Heart right ventricle (tissue), 16 donors: ENCODE measurements at regions not wholly inside any gene's neighbourhood (a gene's known extent, or its start where the extent isn't known, plus 50 kb on each side); places are given as distances from the start of the nearest gene placed in this dataset.

ENCODE experiments used
- ATAC-seq, 8 donors: fragments of 200-7000 bp; cut with Tn5 transposase; one replicate each; pipeline ENCODE4 v1.9.1; 2020; ENCODE audit warnings: mild to moderate bottlenecking in 8 of 8, moderate library complexity in 8 of 8, moderate number of reproducible peaks in 1 of 8
- DNase-seq, 2 donors: peaks; one replicate each; pipeline ENCODE4 v3.0.0-alpha.2; 2020
- H3K27ac ChIP-seq, 10 donors: fragments of 200-600 bp; sonication (generic) in 2 of 10; one replicate each; pipeline versions ENCODE4 v1.5.0 to v1.8.0; 2020 to 2022; ENCODE audit warnings: mild to moderate bottlenecking in 3 of 10
- H3K27me3 ChIP-seq, 7 donors: fragments of 200-600 bp; one replicate each; pipeline ENCODE4 v1.8.0; 2021 to 2022; ENCODE audit warnings: mild to moderate bottlenecking in 2 of 7
- H3K36me3 ChIP-seq, 9 donors: fragments of 200-600 bp; sonication (generic) in 1 of 9; one replicate each; pipeline versions ENCODE4 v1.5.0 to v1.8.0; 2020 to 2022; ENCODE audit warnings: mild to moderate bottlenecking in 2 of 9
- H3K4me1 ChIP-seq, 9 donors: fragments of 200-600 bp; sonication (generic) in 1 of 9; one replicate each; pipeline versions ENCODE4 v1.5.0 to v1.8.0; 2020 to 2022; ENCODE audit warnings: mild to moderate bottlenecking in 4 of 9
- H3K4me3 ChIP-seq, 10 donors: fragments of 200-600 bp; sonication (generic) in 2 of 10; one replicate each; pipeline versions ENCODE4 v1.5.0 to v1.8.0; 2020 to 2022; ENCODE audit warnings: mild to moderate bottlenecking in 7 of 10, moderate library complexity in 2 of 10
- H3K9me3 ChIP-seq, 11 donors: fragments of 200-600 bp in 10 of 11; sonication (generic) in 2 of 11; one replicate each; pipeline versions ENCODE4 v1.5.0 to v1.8.0; 2013 to 2022; ENCODE audit warnings: mild to moderate bottlenecking in 2 of 11, control low read depth in 1 of 11, moderate library complexity in 1 of 11
- CTCF ChIP-seq, 9 donors: fragments of 200-600 bp; sonication (generic) in 2 of 9; IDR thresholded peaks; one replicate each; pipeline versions ENCODE4 v1.5.0 to v1.8.0; 2021 to 2022; ENCODE audit warnings: antibody characterized with exemption in 9 of 9, mild to moderate bottlenecking in 5 of 9, moderate library complexity in 1 of 9
- WGBS, 2 donors: extraction: QIAGEN DNeasy Blood & Tissue Kit; methylation state at CpG; one replicate each; pipeline ENCODE4 v1.1.7; 2013; ENCODE audit warnings: inconsistent platforms in 1 of 2; 5-methylcytosine and 5-hydroxymethylcytosine counted together
- intact Hi-C, 10 donors: fragments of 100-400 bp; cut with DNase I; formaldehyde crosslinking; loops; one replicate each; pipeline versions ENCODE4 v1.11.1 to v1.14.2; 2022
- donor health status: Arrhythmogenic right ventricular cardiomyopathy.
- donor health status: ischemic (EF 13 %, LVEDD 7.1; RV severe dilation, severe dysfunction).
- donor health status: healthy with polysubstance abuse.
- donor health status: DM: no; HTN: yes; CAD: no.
- donor health status: DM: no; HTN: no; CAD: no.
- donor health status: ischemic (EF 25% LVEDD 6.9; RV normal size, moderate dysfunction).
- donor health status: ischemic (EF 25% LVEDD 5.7; RV mildly dilated, moderate dysfunction).
- donor health status: healthy.
- donor health status: DM: yes; HTN: yes; CAD: no.
- donor health status: Ischemic cardiomyopathy.
- donor health status: ischemic (EF 35%, LVEDD 5.7; RV mildly dilated, moderate dysfunction).
- donor health status: nonischemic (EF 11% LVEDD 7.7; RV severe dilation, severe dysfunction).
- donor health status: DM: yes; HTN: yes; CAD: no.
- donor health status: PGD.
- donor health status: ischemic (EF 29% LVEDD 5.4; RV normal size, mild dysfunction).
- donor health status: nonischemic (EF 23%, LVEDD 6.1; RV moderate dilation, normal function).

- H3K4me3 ChIP-seq = no peak overlapping the region
- no peaks in the 10 kb centered on the region for H3K36me3 ChIP-seq
- ATAC-seq (no peak), DNase-seq (no peak)
- H3K27me3 ChIP-seq = no peaks in the 10 kb centered on the region
- intact Hi-C loops = no loop called here
- TF ChIP-seq CTCF (IDR thresholded peaks at IDR 0.05) = no peak
- WGBS, 2 donors = 86 to 89% methylated on average over 8 of the region's 8 CpGs
- H3K4me1 ChIP-seq = no peaks in the 10 kb centered on the region
- no peak overlapping the region for H3K27ac ChIP-seq
- peaks cover 0 to 19% (median 0%) of the 10 kb centered on the region in 11 donors for H3K9me3 ChIP-seq
Measured at GRCh38 chr5:71953866-71954265, 153.4 kb upstream of the MAP1B start.

- Histone ChIP-seq H3K9me3 (peaks cover 0 to 14% (median 0%) of the 10 kb centered on the region in 11 donors), H3K27ac (no peak overlapping the region), H3K4me1 (no peaks in the 10 kb centered on the region), H3K4me3 (no peak overlapping the region), H3K27me3 (no peaks in the 10 kb centered on the region), H3K36me3 (no peaks in the 10 kb centered on the region)
- DNase-seq (no peak), ATAC-seq (no peak)
- TF ChIP-seq CTCF (IDR thresholded peaks at IDR 0.05) = no peak
- WGBS, 2 donors = 71 to 72% methylated on average over 4 of the region's 4 CpGs
- intact Hi-C loops = no loop called here
Measured at GRCh38 chr5:71954329-71954728, 152.9 kb upstream of the MAP1B start.

- intact Hi-C loops = no loop called here
- H3K9me3 ChIP-seq = peaks cover 0 to 3% (median 0%) of the 10 kb centered on the region in 11 donors
- no peaks in the 10 kb centered on the region for H3K36me3 ChIP-seq
- H3K27ac ChIP-seq = no peak overlapping the region
- 64 to 75% methylated on average over 9 of the region's 9 CpGs for WGBS, 2 donors
- H3K4me1 ChIP-seq = no peaks in the 10 kb centered on the region
- no peak overlapping the region for H3K4me3 ChIP-seq
- no peak for ATAC-seq
- TF ChIP-seq CTCF (IDR thresholded peaks at IDR 0.05) = no peak
- H3K27me3 ChIP-seq = no peaks in the 10 kb centered on the region
- no peak for DNase-seq
Measured at GRCh38 chr5:71955723-71956122, 151.6 kb upstream of the MAP1B start.

GRCh38 chr5:71957292-71957898 lies 149.9 kb upstream of the MAP1B start:
- H3K36me3 ChIP-seq = no peaks in the 10 kb centered on the region
- no peak for TF ChIP-seq CTCF (IDR thresholded peaks at IDR 0.05)
- DNase-seq (no peak), ATAC-seq (no peak)
- intact Hi-C loops = no loop called here
- H3K4me1 ChIP-seq = no peaks in the 10 kb centered on the region
- no peak overlapping the region for H3K27ac ChIP-seq
- H3K4me3 ChIP-seq = no peak overlapping the region
- 64 to 66% methylated on average over 5 of the region's 5 CpGs for WGBS, 2 donors
- H3K27me3 ChIP-seq = no peaks in the 10 kb centered on the region
- no peaks in the 10 kb centered on the region for H3K9me3 ChIP-seq
